ENCODE measurements at regions not wholly inside any gene's neighbourhood (a gene's known extent, or its start where the extent isn't known, plus 50 kb on each side); places are given as distances from the start of the nearest gene placed in this dataset.
"Not testable (repeated sequence)": the region's sequence is repeated elsewhere in the genome, so short reads cannot be mapped to it uniquely, and the experiment has no call there.

DNA sequence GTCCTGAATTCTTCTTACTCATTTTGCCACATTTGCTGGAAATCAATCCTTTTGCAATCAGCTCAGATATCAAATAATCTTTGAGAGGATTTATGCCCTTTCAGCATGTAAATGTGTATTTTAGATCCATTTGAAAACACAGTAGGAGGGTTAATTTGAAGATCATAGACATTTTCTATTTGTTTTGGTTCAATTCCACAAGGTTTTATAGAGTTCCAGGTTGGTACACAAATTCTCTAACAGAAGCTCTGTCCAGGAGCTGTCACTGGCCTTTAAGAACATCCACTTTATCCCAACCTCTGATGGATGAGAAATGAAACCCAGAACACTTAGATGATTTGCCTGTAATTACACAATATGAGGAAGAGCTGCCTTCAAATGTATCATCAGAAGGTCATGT, 157.3 kb upstream of the CHAC2 start:
- no peak for DNase-seq (ENCODE audit: low read depth)
- H3K4me3 ChIP-seq (ENCODE audit: control insufficient read depth, low read depth, low read length), result no peak overlapping the region
- TF ChIP-seq, protein P1, sequence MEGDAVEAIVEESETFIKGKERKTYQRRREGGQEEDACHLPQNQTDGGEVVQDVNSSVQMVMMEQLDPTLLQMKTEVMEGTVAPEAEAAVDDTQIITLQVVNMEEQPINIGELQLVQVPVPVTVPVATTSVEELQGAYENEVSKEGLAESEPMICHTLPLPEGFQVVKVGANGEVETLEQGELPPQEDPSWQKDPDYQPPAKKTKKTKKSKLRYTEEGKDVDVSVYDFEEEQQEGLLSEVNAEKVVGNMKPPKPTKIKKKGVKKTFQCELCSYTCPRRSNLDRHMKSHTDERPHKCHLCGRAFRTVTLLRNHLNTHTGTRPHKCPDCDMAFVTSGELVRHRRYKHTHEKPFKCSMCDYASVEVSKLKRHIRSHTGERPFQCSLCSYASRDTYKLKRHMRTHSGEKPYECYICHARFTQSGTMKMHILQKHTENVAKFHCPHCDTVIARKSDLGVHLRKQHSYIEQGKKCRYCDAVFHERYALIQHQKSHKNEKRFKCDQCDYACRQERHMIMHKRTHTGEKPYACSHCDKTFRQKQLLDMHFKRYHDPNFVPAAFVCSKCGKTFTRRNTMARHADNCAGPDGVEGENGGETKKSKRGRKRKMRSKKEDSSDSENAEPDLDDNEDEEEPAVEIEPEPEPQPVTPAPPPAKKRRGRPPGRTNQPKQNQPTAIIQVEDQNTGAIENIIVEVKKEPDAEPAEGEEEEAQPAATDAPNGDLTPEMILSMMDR (IDR thresholded peaks at IDR 0.05; ENCODE audit: control insufficient read depth, insufficient read depth, low read depth, low read length, missing control alignments), result no peak

DNA sequence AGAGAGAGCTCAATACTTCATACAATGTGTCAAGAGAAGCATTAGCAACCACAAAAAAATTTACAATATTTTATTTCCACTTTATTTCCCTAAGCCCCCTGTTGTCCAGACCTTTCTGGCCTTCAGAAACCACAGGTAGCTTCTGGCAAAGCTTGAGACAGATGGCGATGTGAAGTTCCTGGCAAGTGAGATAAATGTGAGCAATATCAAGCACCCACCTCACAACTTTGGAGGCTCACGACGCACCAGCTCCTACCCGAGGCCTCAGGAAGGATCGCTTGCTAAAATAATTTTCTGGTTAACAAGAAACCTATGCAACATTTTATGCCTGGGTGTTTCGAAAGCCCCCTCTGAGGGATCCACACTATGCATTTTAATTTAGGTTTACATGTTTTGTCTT, 158.1 kb upstream of the CHAC2 start:
- no peak overlapping the region for H3K4me3 ChIP-seq (ENCODE audit: control insufficient read depth, low read depth, low read length)
- no peak for DNase-seq (ENCODE audit: low read depth)
- TF ChIP-seq, protein P1 (IDR thresholded peaks at IDR 0.05; ENCODE audit: control insufficient read depth, insufficient read depth, low read depth, low read length, missing control alignments), result no peak

DNA sequence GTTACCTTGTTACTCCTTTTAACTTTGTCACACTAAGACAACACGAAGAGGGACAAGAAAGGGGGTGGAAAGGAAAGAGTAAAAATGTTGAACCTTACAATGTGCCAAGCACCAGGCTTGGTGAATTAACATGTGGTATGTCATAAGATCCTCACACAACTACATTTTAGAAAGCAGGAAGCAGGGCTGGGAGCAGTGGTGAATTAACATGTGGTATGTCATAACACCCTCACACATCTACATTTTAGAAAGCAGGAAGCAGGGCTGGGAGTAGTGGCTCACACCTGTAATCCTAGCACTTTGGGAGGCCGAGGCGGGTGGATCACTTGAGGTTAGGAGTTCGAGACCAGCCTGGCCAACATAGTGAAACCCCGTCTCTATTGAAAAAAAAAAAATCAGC, 159.3 kb upstream of the CHAC2 start:
- H3K4me3 ChIP-seq (ENCODE audit: control insufficient read depth, low read depth, low read length), result no peak overlapping the region
- TF ChIP-seq, protein P1 (IDR thresholded peaks at IDR 0.05; ENCODE audit: control insufficient read depth, insufficient read depth, low read depth, low read length, missing control alignments), result no peak
- no peak for DNase-seq (ENCODE audit: low read depth)

DNA sequence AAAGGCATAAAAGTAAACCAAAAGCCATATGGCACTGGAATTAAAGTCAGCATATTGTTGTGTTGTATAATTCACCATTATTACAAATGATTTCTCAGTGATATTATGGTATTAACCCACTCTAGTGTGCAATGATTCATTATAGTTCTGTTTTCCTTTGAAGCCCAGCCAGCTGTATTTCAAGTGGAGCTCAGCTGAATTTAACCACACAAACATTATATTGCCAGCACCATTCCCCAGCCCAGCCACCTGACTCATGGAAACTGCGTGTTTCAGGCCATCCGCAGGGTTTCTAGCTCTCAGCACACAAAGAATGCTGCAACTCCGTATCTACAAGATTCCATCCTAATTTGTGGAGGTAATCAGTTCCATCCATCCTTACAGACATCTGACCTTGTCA, 166.8 kb upstream of the CHAC2 start:
- TF ChIP-seq, protein P1 (IDR thresholded peaks at IDR 0.05; ENCODE audit: control insufficient read depth, insufficient read depth, low read depth, low read length, missing control alignments), result no peak
- DNase-seq (ENCODE audit: low read depth), result no peak
- no peak overlapping the region for H3K4me3 ChIP-seq (ENCODE audit: control insufficient read depth, low read depth, low read length)

GRCh38 chr2:53586733-53587612, 180.6 kb upstream of the CHAC2 start:
- DNase-seq (ENCODE audit: low read depth); H3K4me3 ChIP-seq (ENCODE audit: control insufficient read depth, low read depth, low read length): not testable (repeated sequence)

DNA sequence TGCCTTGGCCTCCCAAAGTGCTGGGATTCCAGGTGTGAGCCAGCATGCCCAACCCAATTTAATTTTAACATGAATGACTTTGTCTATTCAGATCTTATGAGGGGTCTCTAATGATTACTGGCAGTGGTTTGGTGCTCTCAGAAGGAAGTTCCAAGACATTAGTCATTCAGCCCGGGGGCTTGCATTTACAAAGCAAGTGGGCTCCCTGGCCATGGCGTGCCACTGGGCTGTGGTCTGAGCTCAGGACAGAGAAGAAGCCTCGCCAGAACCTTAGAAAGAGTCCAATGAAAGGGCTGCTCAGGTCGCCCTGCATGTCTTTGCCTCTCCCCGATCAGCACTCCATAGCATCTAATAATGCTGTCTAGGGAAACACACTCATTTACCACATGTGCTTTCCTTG, 182.6 kb upstream of the CHAC2 start:
- TF ChIP-seq, protein P1 (IDR thresholded peaks at IDR 0.05; ENCODE audit: control insufficient read depth, insufficient read depth, low read depth, low read length, missing control alignments), result no peak
- no peak for DNase-seq (ENCODE audit: low read depth)

GRCh38 chr2:53583583-53583982, 184.0 kb upstream of the CHAC2 start:
- TF ChIP-seq, protein P1 (IDR thresholded peaks at IDR 0.05; ENCODE audit: control insufficient read depth, insufficient read depth, low read depth, low read length, missing control alignments), result no peak
- H3K4me3 ChIP-seq (ENCODE audit: control insufficient read depth, low read depth, low read length), result no peak overlapping the region
- DNase-seq (ENCODE audit: low read depth), result no peak

More for the DNA sequence above, 182.6 kb upstream of the CHAC2 start:
- H3K4me3 ChIP-seq (ENCODE audit: control insufficient read depth, low read depth, low read length), result no peak overlapping the region
